ENCODE measurements at regions not wholly inside any gene's neighbourhood (a gene's known extent, or its start where the extent isn't known, plus 50 kb on each side); places are given as distances from the start of the nearest gene placed in this dataset.

- no peak for TF ChIP-seq CTCF (IDR thresholded peaks at IDR 0.05)
- no peak for TF ChIP-seq POLR2A (IDR thresholded peaks at IDR 0.05)
Measured at GRCh38 chr1:56188855-56189254, 390.5 kb downstream of the PLPP3 start.

Data from tibial nerve (tissue), 3 donors.